ENCODE measurements at regions not wholly inside any gene's neighbourhood (a gene's known extent, or its start where the extent isn't known, plus 50 kb on each side); places are given as distances from the start of the nearest gene placed in this dataset.

DNA sequence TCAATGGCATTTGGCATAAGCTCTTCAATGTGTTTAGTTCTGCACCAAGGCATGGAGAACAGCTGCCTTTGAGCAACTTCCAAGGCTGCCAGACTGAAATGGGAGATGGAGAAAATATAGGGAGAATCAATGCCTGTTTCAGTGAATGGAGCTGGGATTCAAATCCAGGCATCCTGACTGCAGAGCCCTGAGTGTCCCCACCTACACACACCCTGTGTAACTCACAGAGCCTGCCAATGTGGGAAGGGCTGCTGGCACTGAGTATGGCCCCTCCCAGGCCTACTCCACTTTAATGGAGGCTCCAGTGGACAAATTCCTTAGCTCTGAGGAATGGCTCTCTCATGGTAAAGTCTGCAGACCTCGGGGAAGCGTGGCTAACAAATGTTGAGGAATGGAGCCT lies 145.6 kb upstream of the TNR start:
- Histone ChIP-seq H3K4ac (replicated peaks; ENCODE audit: insufficient read length, low read depth, low read length) (no peak overlapping the region), H2AK5ac (ENCODE audit: low read depth, low read length) (no peak overlapping the region), H2BK120ac (replicated peaks; ENCODE audit: low read depth, low read length) (no peak overlapping the region), H3K4me3 (ENCODE audit: extremely low read depth in 1 of 4, insufficient read depth in 2 of 4, low read depth in 3 of 4, low read length in 4 of 4) (no peak overlapping the region), H4K5ac (ENCODE audit: insufficient read length, low read depth, low read length) (no peak overlapping the region), H3K9ac (replicated peaks in 1 of 4; ENCODE audit: extremely low read depth in 1 of 4, low read depth in 3 of 4, low read length in 3 of 4) (no peak overlapping the region), H3K9me3 (ENCODE audit: insufficient read depth in 2 of 2, low read depth in 1 of 2, low read length in 1 of 2) (no peaks in the 10 kb centered on the region), H3K79me1 (ENCODE audit: low read depth, low read length) (no peaks in the 10 kb centered on the region), H4K20me1 (replicated peaks in 1 of 2; ENCODE audit: control insufficient read depth in 1 of 2, insufficient read depth in 2 of 2, low read length in 2 of 2) (no peaks in the 10 kb centered on the region), H3K56ac (replicated peaks; ENCODE audit: insufficient read length, low read depth, low read length) (no peak overlapping the region), H3K27me3 (replicated peaks in 1 of 4; ENCODE audit: control insufficient read depth in 3 of 4, extremely low read depth in 1 of 4, insufficient read depth in 3 of 4, low read length in 3 of 4) (peaks cover 18 to 58% (median 51%) of the 10 kb centered on the region in 4 experiments), H3K79me2 (ENCODE audit: control insufficient read depth in 1 of 2, insufficient read depth in 2 of 2, low read length in 2 of 2) (no peaks in the 10 kb centered on the region), H2AFZ (ENCODE audit: low read length) (no peak overlapping the region), H2BK20ac (ENCODE audit: low read length) (no peak overlapping the region), H3K18ac (ENCODE audit: extremely low read depth, low read length) (no peak overlapping the region), H3K23me2 (ENCODE audit: low read depth, low read length) (no peaks in the 10 kb centered on the region), H4K91ac (replicated peaks; ENCODE audit: insufficient read length, low read length) (no peak overlapping the region), H3K4me2 (ENCODE audit: insufficient read depth in 1 of 2, low read depth in 2 of 2, low read length in 2 of 2) (0 out of 4 replicates have a peak overlapping the region, but pooled peaks of 1 of the 2 experiments have one; percentile 33), H2BK12ac (ENCODE audit: low read depth, low read length) (no peak overlapping the region), H3K27ac (ENCODE audit: low read depth, low read length) (no peak overlapping the region), H2BK5ac (ENCODE audit: low read depth, low read length) (no peak overlapping the region), H3K4me1 (replicated peaks in 1 of 4; ENCODE audit: control insufficient read depth in 3 of 4, insufficient read depth in 4 of 4, low read length in 3 of 4) (peaks cover 0 to 7% (median 5%) of the 10 kb centered on the region in 4 experiments; a peak in 5 of 7 replicates), H3K23ac (ENCODE audit: insufficient read length) (no peak overlapping the region), H4K8ac (ENCODE audit: extremely low read depth, insufficient read depth, low read length) (no peak overlapping the region), H2BK15ac (ENCODE audit: low read length) (no peak overlapping the region), H3K14ac (ENCODE audit: insufficient read length) (no peak overlapping the region), H3K36me3 (ENCODE audit: control insufficient read depth in 2 of 4, insufficient read depth in 4 of 4, low read length in 3 of 4) (no peaks in the 10 kb centered on the region)
- TF ChIP-seq POLR2AphosphoS5 (IDR thresholded peaks at IDR 0.05; ENCODE audit: low read depth, low read length) (no peak), TCF12 (IDR thresholded peaks at IDR 0.05; ENCODE audit: low read depth, low read length) (no peak), POU5F1 (IDR thresholded peaks at IDR 0.05; ENCODE audit: low read depth, low read length) (no peak)
- FAIRE-seq (no peak), DNase-seq (ENCODE audit: low read depth in 1 of 2, low spot score in 2 of 2) (no peak)
- ChIA-PET POLR2A (ENCODE audit: partially characterized antibody) (no interaction called here), CTCF (ENCODE audit: partially characterized antibody) (interaction anchor here (0.5 to 6.9 kb wide), 16 partner anchors 9 to 515 kb away, joined by 3 to 69 read pairs (median 6); partner anchors contain the start of gene TNR)
- 93% methylated on average over 2 of the region's 2 CpGs; no CpG with 5 or more reads in 1 of the 2 experiments for WGBS, 2 experiments (ENCODE audit: extremely low coverage in 1 of 2, insufficient coverage in 1 of 2, insufficient read length in 1 of 2, insufficient replicate concordance in 2 of 2, low coverage in 1 of 2, low lambda C conversion rate in 2 of 2, missing lambda C conversion rate in 1 of 2)
